GM12891 (cell line): ENCODE measurements at regions not wholly inside any gene's neighbourhood (a gene's known extent, or its start where the extent isn't known, plus 50 kb on each side); places are given as distances from the start of the nearest gene placed in this dataset.

ENCODE experiments used
- DNase-seq: peaks from one replicate; pipeline ENCODE4 v3.0.0; 2011; ENCODE audit warnings: low spot score; ENCODE audit not compliant: insufficient read length
- FAIRE-seq: peaks from 2 replicates; lab custom pipeline; 2011; peaks lifted over from hg19 to GRCh38; lab: Jason Lieb, UNC
- PAX5 ChIP-seq: IDR thresholded peaks from 2 replicates; pipeline ENCODE4 v1.6.1; 2011; ENCODE audit warnings: low read length, moderate library complexity, mild to moderate bottlenecking; ENCODE audit not compliant: insufficient read depth, severe bottlenecking
- POLR2A ChIP-seq: IDR thresholded peaks from 2 replicates; pipeline ENCODE4 v1.6.1; 2011; ENCODE audit warnings: low read depth, low read length, control low read depth
- POLR2AphosphoS5 ChIP-seq: IDR thresholded peaks from 2 replicates; pipeline ENCODE4 v1.6.1; 2011; ENCODE audit warnings: low read depth, low read length, control low read depth
- POU2F2 ChIP-seq: IDR thresholded peaks from 2 replicates; pipeline ENCODE4 v1.6.1; 2011; ENCODE audit warnings: low read depth, mild to moderate bottlenecking, control low read depth, low read length, moderate library complexity
- SPI1 ChIP-seq: IDR thresholded peaks from 2 replicates; pipeline ENCODE4 v1.6.1; 2011; ENCODE audit warnings: low read depth, low read length, control low read depth
- TAF1 ChIP-seq: IDR thresholded peaks from 2 replicates; pipeline ENCODE4 v1.6.1; 2011; ENCODE audit warnings: low read depth, low read length, control low read depth

DNA sequence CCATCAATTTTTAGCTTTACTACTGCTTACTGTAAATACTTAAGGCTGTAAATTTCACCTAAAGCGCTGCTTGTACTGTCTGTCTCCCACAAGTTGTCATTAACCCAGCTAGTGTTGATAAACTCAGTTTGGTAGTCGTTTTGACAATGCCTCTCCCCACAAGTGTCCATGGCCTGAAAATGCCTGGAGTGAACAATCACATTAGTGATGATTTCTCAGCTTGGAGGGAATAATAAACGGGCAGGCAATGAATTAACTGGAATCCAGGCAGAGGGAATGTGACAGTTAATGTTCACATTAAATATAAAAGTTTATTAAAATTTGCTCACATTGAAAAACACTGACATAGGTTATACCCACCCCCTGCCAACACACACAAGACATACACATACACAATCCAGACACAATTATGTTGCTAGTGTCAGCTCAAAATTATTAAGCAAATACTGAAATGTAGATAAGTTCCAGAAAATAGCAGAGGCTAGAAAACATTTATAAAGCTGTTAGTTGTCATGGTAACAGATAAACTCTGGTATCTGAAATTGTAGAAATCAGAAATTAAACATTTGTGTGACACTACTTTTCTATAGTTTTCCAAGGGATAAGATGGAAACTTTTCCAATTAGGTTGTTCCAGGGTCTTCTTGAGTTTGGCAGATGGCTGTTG, 341.9 kb downstream of the DIRAS2 start:
- TF ChIP-seq POLR2AphosphoS5 (no peak), POU2F2 (no peak), SPI1 (no peak), TAF1 (no peak), POLR2A (no peak), PAX5 (no peak)
- FAIRE-seq: no peak
- no peak for DNase-seq

DNA sequence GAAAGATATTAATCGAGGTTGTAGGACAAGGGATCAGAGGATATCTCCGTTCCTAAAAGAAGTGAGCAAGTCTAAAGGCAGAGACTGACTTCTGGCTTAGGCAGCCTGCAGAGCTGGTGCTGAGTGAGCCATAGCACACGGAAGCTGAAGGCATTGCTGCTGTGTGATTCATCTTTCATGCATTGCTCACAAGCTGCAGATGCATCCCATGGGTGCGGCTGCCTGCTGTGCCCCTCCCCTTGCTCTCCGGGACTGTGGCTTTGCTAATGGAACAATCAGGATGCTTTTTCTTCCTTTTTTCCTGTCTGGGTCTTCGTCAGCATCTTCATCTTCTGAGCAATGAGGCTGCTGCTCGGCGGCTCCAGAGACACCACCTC, 341.4 kb downstream of the DIRAS2 start:
- no peak for FAIRE-seq
- DNase-seq: no peak
- TF ChIP-seq PAX5 (no peak), POLR2A (no peak), POLR2AphosphoS5 (no peak), POU2F2 (no peak), SPI1 (no peak), TAF1 (no peak)

GRCh38 chr9:90303655-90304054, 339.0 kb downstream of the DIRAS2 start:
- DNase-seq: no peak
- FAIRE-seq: no peak
- TF ChIP-seq POU2F2: no peak
- no peak for TF ChIP-seq TAF1
- TF ChIP-seq PAX5: no peak
- no peak for TF ChIP-seq POLR2AphosphoS5
- no peak for TF ChIP-seq SPI1
- no peak for TF ChIP-seq POLR2A

- DNase-seq (no peak), FAIRE-seq (no peak)
- no peak for TF ChIP-seq SPI1
These were observed 336.5 kb downstream of the DIRAS2 start for GRCh38 chr9:90306158-90306557.

DNA sequence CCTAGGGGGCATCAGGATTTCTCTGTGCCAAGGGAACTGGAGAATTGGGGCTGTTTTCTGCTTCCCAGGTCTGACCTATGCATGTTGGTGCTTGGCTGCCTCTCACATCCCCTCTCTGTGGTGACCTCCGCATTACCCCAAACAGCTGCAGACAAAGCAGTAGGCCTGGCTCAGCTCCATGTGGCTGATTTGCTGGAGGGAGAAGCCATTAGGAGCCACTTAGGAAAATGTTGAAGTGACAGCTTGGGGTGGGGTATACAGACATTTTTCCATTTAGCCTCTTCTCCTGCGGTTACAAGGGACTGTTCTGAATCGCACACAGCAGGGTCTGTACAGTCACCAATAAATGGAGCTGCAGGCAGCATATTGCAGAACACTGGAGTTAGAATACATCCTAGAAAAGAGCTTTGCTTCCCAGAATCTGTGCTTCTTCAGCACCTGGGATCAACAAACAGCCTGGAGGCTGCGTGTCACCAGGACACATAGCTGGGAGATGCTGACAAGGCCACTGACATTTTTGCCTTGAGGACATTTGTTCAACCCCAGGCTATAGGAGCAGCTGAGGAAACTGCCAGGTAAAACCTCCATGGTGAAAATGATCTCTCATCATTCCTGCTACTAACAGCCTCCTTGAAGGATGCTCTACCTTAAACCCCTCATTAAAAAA, 335.3 kb downstream of the DIRAS2 start:
- FAIRE-seq: no peak
- no peak for DNase-seq
- TF ChIP-seq SPI1 (no peak), TAF1 (no peak), POU2F2 (no peak), PAX5 (no peak), POLR2A (no peak)

GRCh38 chr9:90307891-90308290, 334.7 kb downstream of the DIRAS2 start:
- TF ChIP-seq SPI1 (no peak), POLR2A (no peak), PAX5 (no peak), POLR2AphosphoS5 (no peak), POU2F2 (no peak), TAF1 (no peak)
- no peak for FAIRE-seq
- no peak for DNase-seq

- FAIRE-seq: no peak
- TF ChIP-seq POLR2AphosphoS5 (no peak), POLR2A (no peak), POU2F2 (no peak), PAX5 (no peak), SPI1 (no peak), TAF1 (no peak)
- no peak for DNase-seq
These were observed 333.9 kb downstream of the DIRAS2 start for GRCh38 chr9:90308691-90309090.

GRCh38 chr9:90309809-90310520, 332.7 kb downstream of the DIRAS2 start:
- no peak for TF ChIP-seq PAX5
- TF ChIP-seq TAF1: no peak
- TF ChIP-seq SPI1: no peak
- no peak for TF ChIP-seq POLR2AphosphoS5
- TF ChIP-seq POU2F2: no peak
- TF ChIP-seq POLR2A: no peak
- FAIRE-seq (no peak), DNase-seq (no peak)

GRCh38 chr9:90310521-90310876, 332.1 kb downstream of the DIRAS2 start:
- FAIRE-seq (no peak), DNase-seq (no peak)
- no peak for TF ChIP-seq TAF1
- TF ChIP-seq POLR2A: no peak
- no peak for TF ChIP-seq POU2F2

DNA sequence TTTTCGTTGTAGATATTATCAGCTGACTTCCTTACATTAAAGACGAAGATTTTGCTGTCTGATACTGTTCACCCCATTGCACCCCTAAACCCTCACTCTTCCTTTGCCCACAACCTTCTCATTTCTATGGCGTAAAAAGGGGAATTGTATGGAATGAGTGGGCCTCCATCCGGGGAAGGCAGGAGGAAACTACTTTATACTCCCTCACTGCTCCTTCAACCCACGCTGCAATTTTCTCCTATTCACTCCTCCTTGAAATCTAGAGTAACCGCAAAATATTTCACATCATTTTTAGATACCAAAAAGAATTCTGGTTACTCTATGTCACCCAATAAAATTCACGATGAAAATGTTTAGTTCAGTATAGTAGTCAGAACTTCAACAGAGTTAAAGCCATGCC, 330.8 kb downstream of the DIRAS2 start:
- TF ChIP-seq POLR2A (no peak), POU2F2 (no peak), TAF1 (no peak), POLR2AphosphoS5 (no peak), PAX5 (no peak)
- DNase-seq: no peak
- no peak for FAIRE-seq
